Kidney (tissue), 13 donors: ENCODE measurements at regions not wholly inside any gene's neighbourhood (a gene's known extent, or its start where the extent isn't known, plus 50 kb on each side); places are given as distances from the start of the nearest gene placed in this dataset.

ENCODE experiments used
- DNase-seq, 5 donors: peaks; one replicate each; pipeline ENCODE4 v3.0.0-alpha.2; 2013 to 2020
- FAIRE-seq: peaks from 2 replicates; lab custom pipeline; 2012; peaks lifted over from hg19 to GRCh38; lab: Jason Lieb, UNC
- H3K27ac ChIP-seq, 2 donors: one replicate each; pipeline ENCODE4 v1.7.0; 2013; ENCODE audit warnings: low read depth in 2 of 2, low read length in 2 of 2, inconsistent platforms in 1 of 2
- H3K27me3 ChIP-seq: one replicate; pipeline ENCODE4 v1.7.1; 2013; ENCODE audit warnings: low read length, inconsistent platforms; ENCODE audit not compliant: control insufficient read depth, insufficient read depth
- H3K36me3 ChIP-seq, 3 donors: one replicate each; pipeline versions ENCODE4 v1.7.0 to v1.7.1; 2013; ENCODE audit warnings: low read length in 3 of 3, control low read depth in 1 of 3, inconsistent platforms in 1 of 3; ENCODE audit not compliant: insufficient read depth in 3 of 3, control insufficient read depth in 2 of 3
- H3K4me1 ChIP-seq, 3 donors: one replicate each; pipeline versions ENCODE4 v1.7.0 to v1.7.1; 2013; ENCODE audit warnings: low read length in 3 of 3, inconsistent platforms in 1 of 3, low read depth in 1 of 3; ENCODE audit not compliant: control insufficient read depth in 2 of 3, insufficient read depth in 2 of 3
- H3K4me3 ChIP-seq, 3 donors: one replicate each; pipeline versions ENCODE4 v1.7.0 to v1.8.1; 2013; ENCODE audit warnings: low read length in 3 of 3, control low read depth in 1 of 3, inconsistent platforms in 1 of 3
- H3K9ac ChIP-seq, 3 donors: one replicate each; pipeline versions ENCODE4 v1.7.0 to v1.7.1; 2013; ENCODE audit warnings: low read length in 3 of 3, control low read depth in 1 of 3, inconsistent platforms in 1 of 3
- H3K9me3 ChIP-seq, 3 donors: one replicate each; pipeline versions ENCODE4 v1.7.0 to v1.7.1; 2013; ENCODE audit warnings: low read length in 3 of 3, control low read depth in 1 of 3, inconsistent platforms in 1 of 3; ENCODE audit not compliant: control insufficient read depth in 2 of 3, insufficient read depth in 1 of 3
- CTCF ChIP-seq: IDR thresholded peaks from 3 replicates; pipeline ENCODE4 v1.5.1; 2012; ENCODE audit warnings: mild to moderate bottlenecking, moderate library complexity, borderline replicate concordance; ENCODE audit not compliant: insufficient read depth; ENCODE audit errors: extremely low read depth
- intact Hi-C: fragments of 100-400 bp; cut with DNase I; formaldehyde crosslinking; loops from one replicate; pipeline ENCODE4 v1.11.1; 2022
- donor health status: control.
- donor health status: control.
- donor health status: control.
- donor health status: control.
- donor health status: control.
- donor health status: DM: yes; HTN: yes; CAD: no.
- donor health status: Normal renal cell carcinoma (clear cell type).

GRCh38 chr4:100060765-100061416, 110.8 kb upstream of the H2AZ1 start:
- Histone ChIP-seq H3K9me3 (no peaks in the 10 kb centered on the region), H3K9ac (no peak overlapping the region), H3K4me1 (no peaks in the 10 kb centered on the region), H3K27ac (no peak overlapping the region), H3K36me3 (no peaks in the 10 kb centered on the region), H3K27me3 (no peaks in the 10 kb centered on the region), H3K4me3 (no peak overlapping the region)
- intact Hi-C loops: no loop called here
- FAIRE-seq: no peak
- DNase-seq: no peak
- TF ChIP-seq CTCF: no peak

DNA sequence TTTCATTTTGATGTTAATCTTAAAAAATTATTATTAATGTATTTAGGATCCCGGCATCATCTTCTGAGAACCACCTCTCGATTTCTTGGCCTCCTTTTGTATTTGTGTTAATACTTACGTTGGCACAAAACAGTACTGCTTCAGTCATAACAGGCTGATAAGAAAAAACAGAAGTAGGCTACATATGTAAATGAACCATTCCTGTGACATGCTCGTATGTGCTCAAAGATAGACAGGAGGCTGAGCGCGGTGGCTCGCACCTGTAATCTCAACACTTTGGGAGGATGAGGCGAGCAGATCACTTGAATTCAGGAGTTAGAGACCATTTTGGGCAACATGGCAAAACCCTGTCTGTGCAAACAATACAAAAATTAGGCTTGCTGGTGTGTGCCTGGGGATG, 109.4 kb upstream of the H2AZ1 start:
- FAIRE-seq (no peak), DNase-seq (no peak)
- H3K36me3 ChIP-seq: no peaks in the 10 kb centered on the region
- H3K4me1 ChIP-seq: no peaks in the 10 kb centered on the region
- H3K9ac ChIP-seq: no peak overlapping the region
- H3K27me3 ChIP-seq: no peaks in the 10 kb centered on the region
- TF ChIP-seq CTCF: no peak
- H3K9me3 ChIP-seq: no peaks in the 10 kb centered on the region
- H3K4me3 ChIP-seq: no peak overlapping the region
- H3K27ac ChIP-seq: no peak overlapping the region
- intact Hi-C loops: no loop called here

GRCh38 chr4:100056701-100057100, 106.6 kb upstream of the H2AZ1 start:
- TF ChIP-seq CTCF: no peak
- no peak for FAIRE-seq
- H3K9ac ChIP-seq: no peak overlapping the region
- no peaks in the 10 kb centered on the region for H3K9me3 ChIP-seq
- no peak overlapping the region for H3K4me3 ChIP-seq
- H3K27me3 ChIP-seq: no peaks in the 10 kb centered on the region
- no peaks in the 10 kb centered on the region for H3K36me3 ChIP-seq
- H3K27ac ChIP-seq: no peak overlapping the region
- no peak for DNase-seq
- intact Hi-C loops: no loop called here
- H3K4me1 ChIP-seq: no peaks in the 10 kb centered on the region

- H3K9ac ChIP-seq: no peak overlapping the region
- H3K27me3 ChIP-seq: no peaks in the 10 kb centered on the region
- no peak for TF ChIP-seq CTCF
- no peaks in the 10 kb centered on the region for H3K9me3 ChIP-seq
- H3K4me1 ChIP-seq: no peaks in the 10 kb centered on the region
- intact Hi-C loops: no loop called here
- H3K4me3 ChIP-seq: no peak overlapping the region
- DNase-seq (no peak), FAIRE-seq (no peak)
- H3K27ac ChIP-seq: no peak overlapping the region
- no peaks in the 10 kb centered on the region for H3K36me3 ChIP-seq
Observed at GRCh38 chr4:100054071-100054470, 104.0 kb upstream of the H2AZ1 start.
